T-cell (primary cell): ENCODE measurements at regions not wholly inside any gene's neighbourhood (a gene's known extent, or its start where the extent isn't known, plus 50 kb on each side); places are given as distances from the start of the nearest gene placed in this dataset.

Source experiments
- ATAC-seq, 4 experiments: fragments of 200-7000 bp in 3 of 4; fragments of 150-1000 bp in 1 of 4; cut with Tn5 transposase; replicated peaks in 1 of 4; 1 replicate in 3 of 4; 2 replicates in 1 of 4; pipeline ENCODE4 v1.10.0; 2021; ENCODE audit warnings: moderate library complexity in 3 of 4, mild to moderate bottlenecking in 2 of 4, moderate number of reproducible peaks in 1 of 4
- CTCF ChIA-PET, 2 donors: fragments of 300-600 bp; sonication (Branson Sonifier 250); formaldehyde crosslinking; loops; one replicate each; lab custom pipeline; 2022; ENCODE audit warnings: antibody characterized with exemption in 2 of 2; lab: Charles Lee
- POLR2A ChIA-PET, 2 donors: fragments of 300-600 bp; sonication (Branson Sonifier 250); formaldehyde crosslinking; loops; one replicate each; lab custom pipeline; 2022; ENCODE audit warnings: antibody characterized with exemption in 2 of 2; lab: Charles Lee
- DNase-seq, 35 experiments: peaks; one replicate each; pipeline versions ENCODE4 v3.0.0 to v3.0.0-alpha.2; 2013 to 2023
- H3K27ac ChIP-seq: one replicate; pipeline ENCODE4 v1.5.1; 2013; ENCODE audit warnings: low read length
- H3K27me3 ChIP-seq, 2 experiments: replicated peaks in 1 of 2; 1 replicate in 1 of 2; 2 replicates in 1 of 2; pipeline versions ENCODE4 v1.6.1 to v1.7.0; 2013; ENCODE audit warnings: low read length in 1 of 2, mixed read lengths in 1 of 2; ENCODE audit not compliant: control insufficient read depth in 2 of 2, insufficient read depth in 2 of 2; ENCODE audit errors: extremely low read depth in 1 of 2
- H3K36me3 ChIP-seq, 2 donors: 1 replicate in 1 of 2; 2 replicates in 1 of 2; pipeline versions ENCODE4 v1.6.1 to v1.7.0; 2013; ENCODE audit warnings: low read length in 1 of 2; ENCODE audit not compliant: control insufficient read depth in 2 of 2, insufficient read depth in 1 of 2; ENCODE audit errors: extremely low read depth in 1 of 2
- H3K4me1 ChIP-seq, 2 experiments: 1 replicate in 1 of 2; 2 replicates in 1 of 2; pipeline versions ENCODE4 v1.6.1 to v1.7.0; 2013; ENCODE audit warnings: low read length in 2 of 2, mixed read lengths in 1 of 2; ENCODE audit not compliant: insufficient read depth in 2 of 2, control insufficient read depth in 1 of 2; ENCODE audit errors: extremely low read depth in 1 of 2
- H3K4me3 ChIP-seq, 2 donors: 1 replicate in 1 of 2; 2 replicates in 1 of 2; pipeline versions ENCODE4 v1.5.1 to v1.7.0; 2013; ENCODE audit warnings: mild to moderate bottlenecking in 2 of 2, low read length in 1 of 2, moderate library complexity in 1 of 2; ENCODE audit not compliant: control insufficient read depth in 1 of 2; ENCODE audit errors: extremely low read depth in 1 of 2
- H3K9me3 ChIP-seq: 2 replicates; pipeline ENCODE4 v1.7.0; 2013
- H3K27ac Mint-ChIP-seq, 2 donors: one replicate each; pipeline ENCODE4 v1.8.0; 2020 to 2021; ENCODE audit warnings: mild to moderate bottlenecking in 2 of 2, mixed read lengths in 2 of 2
- H3K27me3 Mint-ChIP-seq, 2 donors: one replicate each; pipeline ENCODE4 v1.8.0; 2021 to 2022; ENCODE audit warnings: mixed read lengths in 2 of 2
- H3K36me3 Mint-ChIP-seq: one replicate; pipeline ENCODE4 v1.8.0; 2021; ENCODE audit warnings: mixed read lengths
- H3K4me1 Mint-ChIP-seq, 3 donors: one replicate each; pipeline ENCODE4 v1.8.0; 2020 to 2022; ENCODE audit warnings: mixed read lengths in 3 of 3, mild to moderate bottlenecking in 1 of 3
- H3K4me3 Mint-ChIP-seq, 3 donors: one replicate each; pipeline ENCODE4 v1.8.0; 2020 to 2022; ENCODE audit warnings: mild to moderate bottlenecking in 3 of 3, mixed read lengths in 3 of 3, moderate library complexity in 3 of 3
- H3K9me3 Mint-ChIP-seq, 3 donors: one replicate each; pipeline ENCODE4 v1.8.0; 2020 to 2022; ENCODE audit warnings: mixed read lengths in 3 of 3
- WGBS: methylation state at CpG from one replicate; pipeline ENCODE4 v1.1.5; 2013; ENCODE audit warnings: missing lambda C conversion rate; ENCODE audit not compliant: insufficient coverage; 5-methylcytosine and 5-hydroxymethylcytosine counted together

DNA sequence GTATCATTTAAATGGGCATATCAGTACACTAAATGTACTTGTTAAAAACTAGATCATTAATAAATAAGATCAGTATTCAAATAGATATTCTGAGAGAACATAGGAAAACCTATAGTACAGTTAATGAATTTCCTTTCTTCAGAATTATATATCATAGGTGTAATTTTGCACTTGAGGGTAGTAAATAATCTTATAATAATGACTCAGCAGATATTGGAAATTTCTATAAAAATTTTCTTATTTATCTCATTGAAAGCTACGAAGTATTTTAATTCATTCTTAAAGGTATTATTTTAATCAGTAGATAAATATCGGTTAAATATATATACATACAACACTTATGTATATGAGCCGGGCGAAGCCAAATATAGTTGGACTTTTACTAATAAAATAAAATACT is 300.9 kb upstream of the SOX2 start:
- ChIA-PET CTCF (no interaction called here), POLR2A (no interaction called here)
- no peaks in the 10 kb centered on the region for H3K27me3 Mint-ChIP-seq
- Histone ChIP-seq H3K4me1 (no peaks in the 10 kb centered on the region), H3K27ac (no peak overlapping the region), H3K27me3 (no peaks in the 10 kb centered on the region), H3K9me3 (no peaks in the 10 kb centered on the region), H3K4me3 (no peak overlapping the region), H3K36me3 (no peaks in the 10 kb centered on the region)
- no peak for ATAC-seq
- no CpG with 5 or more reads among the region's 4 CpGs for WGBS
- no peak overlapping the region for H3K27ac Mint-ChIP-seq
- no peak overlapping the region for H3K4me3 Mint-ChIP-seq
- H3K36me3 Mint-ChIP-seq, result no peaks in the 10 kb centered on the region
- no peaks in the 10 kb centered on the region for H3K4me1 Mint-ChIP-seq
- H3K9me3 Mint-ChIP-seq, result peaks cover 4 to 17% (median 11%) of the 10 kb centered on the region in 3 donors
- no peak for DNase-seq

DNA sequence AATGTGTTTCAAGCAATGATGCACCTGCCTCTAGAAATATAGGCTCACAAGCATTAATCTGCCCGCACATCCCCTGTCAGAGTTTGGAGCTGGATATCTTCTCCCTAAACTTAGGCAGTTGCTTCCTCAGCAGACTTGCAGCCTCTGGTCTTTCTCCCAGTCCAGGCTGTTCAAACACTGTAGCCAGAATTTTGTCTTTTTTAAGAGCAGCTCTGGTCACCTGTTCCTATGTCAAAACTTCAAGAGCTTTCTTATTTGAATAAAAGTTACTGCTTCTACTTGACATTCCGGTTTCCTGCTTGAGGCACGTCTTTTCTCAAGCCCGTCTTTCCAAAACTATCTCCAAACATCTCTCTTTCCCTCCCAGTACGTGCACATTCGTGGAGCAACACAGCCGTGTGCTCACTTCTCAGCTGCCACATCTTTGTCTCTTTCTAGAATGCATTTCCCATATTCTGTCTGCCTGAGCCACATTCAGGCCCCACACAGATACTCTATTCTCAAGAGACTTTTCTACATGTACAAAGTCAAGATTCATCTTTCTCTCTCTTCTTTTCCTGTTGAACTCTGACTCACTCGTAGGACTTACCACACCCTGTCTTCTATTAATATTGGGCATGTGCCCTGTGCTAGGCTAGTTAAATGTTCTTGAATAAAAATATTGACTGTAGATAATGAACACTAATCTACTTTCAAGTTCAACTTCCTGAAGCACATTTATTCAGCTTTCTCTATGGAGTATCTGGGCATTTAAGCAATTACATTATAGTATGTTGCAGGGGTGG is 307.7 kb upstream of the SOX2 start:
- H3K4me3 ChIP-seq, result no peak overlapping the region
- ChIA-PET CTCF (no interaction called here), POLR2A (no interaction called here)
- Mint-ChIP-seq H3K27me3 (peaks cover 0 to 4% of the 10 kb centered on the region in 2 donors), H3K27ac (no peak overlapping the region), H3K36me3 (no peaks in the 10 kb centered on the region), H3K9me3 (peaks cover 6 to 25% (median 14%) of the 10 kb centered on the region in 3 donors), H3K4me1 (no peaks in the 10 kb centered on the region), H3K4me3 (no peak overlapping the region)
- H3K27ac ChIP-seq, result no peak overlapping the region
- H3K27me3 ChIP-seq, result no peaks in the 10 kb centered on the region
- H3K9me3 ChIP-seq, result no peaks in the 10 kb centered on the region
- DNase-seq, result no peak
- WGBS, result 76% methylated on average over 7 of the region's 8 CpGs
- no peak for ATAC-seq
- H3K4me1 ChIP-seq, result no peaks in the 10 kb centered on the region
- no peaks in the 10 kb centered on the region for H3K36me3 ChIP-seq

DNA sequence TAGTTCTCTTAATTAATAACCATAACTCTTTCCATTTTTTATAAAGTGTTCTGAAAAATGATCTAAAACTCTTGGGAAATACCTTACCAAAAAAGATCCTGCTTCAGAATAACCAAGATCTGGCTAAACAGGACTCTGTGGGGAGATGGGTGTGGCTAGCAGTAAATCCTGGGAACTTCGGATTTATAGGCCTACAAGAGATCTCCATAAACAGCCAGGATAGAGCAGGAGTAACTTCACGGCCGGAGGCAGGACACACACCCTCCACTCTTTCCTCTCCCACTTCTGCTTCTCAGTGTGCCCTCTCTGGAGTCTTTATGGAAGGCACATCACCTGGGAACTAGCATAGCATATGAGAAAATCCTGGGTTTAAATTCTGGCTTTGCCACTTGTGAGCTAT is 309.4 kb upstream of the SOX2 start:
- ATAC-seq (no peak), DNase-seq (no peak)
- Mint-ChIP-seq H3K27ac (no peak overlapping the region), H3K36me3 (no peaks in the 10 kb centered on the region), H3K9me3 (peaks cover 6 to 19% (median 10%) of the 10 kb centered on the region in 3 donors), H3K4me3 (no peak overlapping the region), H3K4me1 (no peaks in the 10 kb centered on the region), H3K27me3 (peaks cover 0 to 4% of the 10 kb centered on the region in 2 donors)
- H3K4me3 ChIP-seq, result no peak overlapping the region
- H3K36me3 ChIP-seq, result no peaks in the 10 kb centered on the region
- CTCF ChIA-PET, result interaction anchor here in 1 of 2 donors (0.6 kb wide), 1 partner anchor 23 kb away, joined by 7 read pairs; no protein-coding TSS in a partner anchor
- H3K27ac ChIP-seq, result no peak overlapping the region
- WGBS, result no CpG with 5 or more reads among the region's 3 CpGs
- POLR2A ChIA-PET, result no interaction called here
- H3K9me3 ChIP-seq, result no peaks in the 10 kb centered on the region
- no peaks in the 10 kb centered on the region for H3K4me1 ChIP-seq
- no peaks in the 10 kb centered on the region for H3K27me3 ChIP-seq

DNA sequence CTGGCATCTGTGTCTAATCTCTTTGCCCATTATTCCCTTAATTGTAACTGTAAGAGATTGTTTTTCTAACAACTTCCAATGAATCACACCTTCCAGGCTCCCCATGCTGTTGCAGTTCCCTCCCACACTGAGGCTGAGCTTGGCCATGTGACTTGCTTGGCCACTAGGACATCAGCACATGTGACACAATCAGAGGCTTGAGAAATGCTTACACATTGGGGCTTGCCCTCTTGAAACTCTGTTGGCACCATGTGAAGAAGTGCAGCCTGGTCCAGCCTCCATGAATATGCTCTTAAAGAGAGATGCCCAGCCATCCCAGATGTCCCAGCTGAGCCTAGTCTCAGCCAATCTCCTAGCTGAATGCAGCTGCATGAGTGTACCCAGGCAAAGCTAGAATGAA is 326.8 kb upstream of the SOX2 start:
- no peaks in the 10 kb centered on the region for H3K27me3 Mint-ChIP-seq
- Histone ChIP-seq H3K9me3 (no peaks in the 10 kb centered on the region), H3K4me3 (no peak overlapping the region), H3K27me3 (no peaks in the 10 kb centered on the region), H3K36me3 (no peaks in the 10 kb centered on the region), H3K27ac (no peak overlapping the region), H3K4me1 (no peaks in the 10 kb centered on the region)
- ATAC-seq (no peak), DNase-seq (no peak)
- H3K4me1 Mint-ChIP-seq, result no peaks in the 10 kb centered on the region
- CTCF ChIA-PET, result no interaction called here
- H3K4me3 Mint-ChIP-seq, result no peak overlapping the region
- POLR2A ChIA-PET, result no interaction called here
- H3K36me3 Mint-ChIP-seq, result no peaks in the 10 kb centered on the region
- H3K9me3 Mint-ChIP-seq, result peaks cover 22 to 30% (median 24%) of the 10 kb centered on the region in 3 donors
- H3K27ac Mint-ChIP-seq, result no peak overlapping the region

DNA sequence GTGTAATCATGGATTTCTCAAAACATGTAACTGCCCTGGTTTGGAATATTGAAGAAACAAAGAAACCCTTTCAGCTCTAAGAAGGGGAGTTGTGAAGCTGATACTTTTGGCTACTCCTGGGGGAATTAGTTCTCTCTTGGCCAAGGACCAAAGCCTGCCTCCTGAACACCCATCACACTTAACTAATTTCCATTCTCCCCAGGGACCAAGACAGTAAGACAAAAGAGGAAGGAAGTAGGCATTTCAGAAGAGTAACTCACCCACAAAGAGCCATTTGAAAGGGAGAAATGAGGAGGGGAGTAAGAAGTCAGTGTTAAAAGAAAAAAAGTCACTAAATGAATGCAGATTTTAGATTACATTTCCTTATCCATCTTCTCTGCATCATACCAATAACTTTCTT is 328.0 kb upstream of the SOX2 start:
- H3K4me1 ChIP-seq, result no peaks in the 10 kb centered on the region
- no peaks in the 10 kb centered on the region for H3K27me3 Mint-ChIP-seq
- no peaks in the 10 kb centered on the region for H3K4me1 Mint-ChIP-seq
- ChIA-PET POLR2A (no interaction called here), CTCF (no interaction called here)
- H3K36me3 ChIP-seq, result no peaks in the 10 kb centered on the region
- ATAC-seq (no peak), DNase-seq (no peak)
- H3K27ac Mint-ChIP-seq, result no peak overlapping the region
- H3K27me3 ChIP-seq, result no peaks in the 10 kb centered on the region
- H3K27ac ChIP-seq, result no peak overlapping the region
- H3K9me3 Mint-ChIP-seq, result peaks cover 22 to 30% (median 22%) of the 10 kb centered on the region in 3 donors
- no peak overlapping the region for H3K4me3 Mint-ChIP-seq
- H3K4me3 ChIP-seq, result no peak overlapping the region
- no peaks in the 10 kb centered on the region for H3K36me3 Mint-ChIP-seq
- no peaks in the 10 kb centered on the region for H3K9me3 ChIP-seq

DNA sequence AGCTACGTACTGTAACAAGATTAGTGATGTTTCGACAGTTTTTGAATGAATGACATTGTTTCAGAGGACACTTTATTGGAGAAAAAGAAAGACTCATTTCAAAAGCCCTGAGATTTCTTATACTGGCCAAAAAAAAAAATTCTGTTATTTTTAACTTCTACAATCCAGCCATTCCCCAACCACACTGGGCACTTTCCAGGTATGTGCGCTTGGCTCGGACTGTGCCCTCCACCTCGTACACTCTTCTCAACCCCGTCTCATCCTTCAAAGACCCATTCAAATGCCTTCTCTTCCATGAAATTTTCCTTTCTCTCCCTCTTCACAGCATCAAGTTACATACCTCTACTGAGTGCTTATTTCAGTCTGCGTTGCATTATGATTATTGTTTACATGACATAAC is 328.5 kb upstream of the SOX2 start:
- CTCF ChIA-PET, result no interaction called here
- Mint-ChIP-seq H3K4me1 (no peaks in the 10 kb centered on the region), H3K27me3 (no peaks in the 10 kb centered on the region), H3K4me3 (no peak overlapping the region), H3K9me3 (peaks cover 22 to 29% (median 26%) of the 10 kb centered on the region in 3 donors), H3K27ac (no peak overlapping the region), H3K36me3 (no peaks in the 10 kb centered on the region)
- Histone ChIP-seq H3K4me1 (no peaks in the 10 kb centered on the region), H3K9me3 (no peaks in the 10 kb centered on the region), H3K27me3 (no peaks in the 10 kb centered on the region), H3K4me3 (no peak overlapping the region), H3K27ac (no peak overlapping the region), H3K36me3 (no peaks in the 10 kb centered on the region)
- ATAC-seq (no peak), DNase-seq (no peak)
- 93% methylated on average over 5 of the region's 7 CpGs for WGBS
- POLR2A ChIA-PET, result no interaction called here

DNA sequence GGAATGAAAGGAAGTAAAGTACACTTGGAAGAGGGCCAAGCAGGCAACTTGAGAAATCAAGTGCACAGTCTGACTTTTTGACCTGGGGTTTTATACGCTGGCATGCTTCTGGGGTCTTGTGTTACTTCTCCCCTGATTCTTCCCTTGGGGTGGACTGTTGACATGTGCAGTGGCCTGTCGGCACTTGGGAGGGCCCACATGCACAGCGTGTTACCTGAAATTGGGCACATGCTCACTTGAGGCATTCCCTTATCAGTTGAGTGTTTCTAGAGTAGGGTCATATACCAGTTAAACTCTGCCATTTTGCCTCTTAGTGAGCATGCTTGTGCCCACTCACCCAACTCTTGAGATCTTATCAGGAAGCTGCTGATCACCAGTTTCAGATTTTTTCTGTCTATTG is 329.1 kb upstream of the SOX2 start:
- DNase-seq (no peak), ATAC-seq (no peak)
- ChIA-PET POLR2A (no interaction called here), CTCF (no interaction called here)
- Histone ChIP-seq H3K4me1 (no peaks in the 10 kb centered on the region), H3K4me3 (no peak overlapping the region), H3K27me3 (no peaks in the 10 kb centered on the region), H3K36me3 (no peaks in the 10 kb centered on the region), H3K9me3 (no peaks in the 10 kb centered on the region), H3K27ac (no peak overlapping the region)
- Mint-ChIP-seq H3K9me3 (peaks cover 22 to 27% (median 26%) of the 10 kb centered on the region in 3 donors), H3K27me3 (no peaks in the 10 kb centered on the region), H3K36me3 (no peaks in the 10 kb centered on the region), H3K4me1 (no peaks in the 10 kb centered on the region), H3K4me3 (no peak overlapping the region), H3K27ac (no peak overlapping the region)
- 100% methylated on average over 2 of the region's 3 CpGs for WGBS
